Activated naive CD4-positive, alpha-beta T cell treated with anti-CD3 and anti-CD28 coated beads, Interleukin-2, amount 10 ng/mL, durations not matched to agents 7 days and 5 days (primary cell): ENCODE measurements at regions not wholly inside any gene's neighbourhood (a gene's known extent, or its start where the extent isn't known, plus 50 kb on each side); places are given as distances from the start of the nearest gene placed in this dataset.
"Not testable (repeated sequence)": the region's sequence is repeated elsewhere in the genome, so short reads cannot be mapped to it uniquely, and the experiment has no call there.

Experiments used
- CTCF ChIA-PET: fragments of 350-600 bp; sonication (Branson Sonifier 250); formaldehyde crosslinking; loops from one replicate; lab custom pipeline; 2021; ENCODE audit warnings: antibody characterized with exemption; lab: Charles Lee
- DNase-seq: peaks from one replicate; pipeline ENCODE4 v3.0.0-alpha.2; 2020
- H3K27ac Mint-ChIP-seq: one replicate; pipeline ENCODE4 v1.8.0; 2021; ENCODE audit warnings: mild to moderate bottlenecking, moderate library complexity, mixed read lengths
- H3K27me3 Mint-ChIP-seq: one replicate; pipeline ENCODE4 v1.8.0; 2021; ENCODE audit warnings: mild to moderate bottlenecking, mixed read lengths
- H3K36me3 Mint-ChIP-seq: one replicate; pipeline ENCODE4 v1.8.0; 2021; ENCODE audit warnings: mixed read lengths
- H3K4me1 Mint-ChIP-seq: one replicate; pipeline ENCODE4 v1.8.0; 2021; ENCODE audit warnings: mixed read lengths
- H3K4me3 Mint-ChIP-seq: one replicate; pipeline ENCODE4 v1.8.0; 2021; ENCODE audit warnings: mild to moderate bottlenecking, moderate library complexity, mixed read lengths
- H3K9me3 Mint-ChIP-seq: one replicate; pipeline ENCODE4 v1.8.0; 2021; ENCODE audit warnings: mixed read lengths

DNA sequence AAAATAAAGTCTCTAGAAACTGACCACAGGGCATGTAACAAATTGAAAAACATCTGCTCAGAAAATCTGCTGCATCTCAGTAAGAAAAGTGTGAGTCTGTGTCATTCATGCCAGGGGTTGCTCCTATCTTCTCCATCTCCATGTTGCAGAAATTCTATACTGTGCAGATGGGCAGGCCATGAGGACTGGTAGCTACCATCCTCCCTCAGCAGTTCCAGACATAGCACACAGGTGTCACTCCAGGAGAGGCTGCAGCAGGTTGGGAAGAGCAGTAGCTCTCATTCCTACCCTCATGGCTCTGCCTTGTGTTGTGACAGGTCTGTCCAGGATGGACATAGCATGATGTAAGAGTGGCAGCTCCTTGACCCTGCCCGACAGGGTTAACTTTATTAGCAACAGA, 173.4 kb downstream of the NDUFS4 start:
- CTCF ChIA-PET = no interaction called here
- Mint-ChIP-seq H3K9me3 (no peaks in the 10 kb centered on the region), H3K36me3 (no peaks in the 10 kb centered on the region), H3K4me1 (peaks cover 7% of the 10 kb centered on the region), H3K4me3 (no peak overlapping the region), H3K27me3 (no peaks in the 10 kb centered on the region), H3K27ac (no peak overlapping the region)
- no peak for DNase-seq

DNA sequence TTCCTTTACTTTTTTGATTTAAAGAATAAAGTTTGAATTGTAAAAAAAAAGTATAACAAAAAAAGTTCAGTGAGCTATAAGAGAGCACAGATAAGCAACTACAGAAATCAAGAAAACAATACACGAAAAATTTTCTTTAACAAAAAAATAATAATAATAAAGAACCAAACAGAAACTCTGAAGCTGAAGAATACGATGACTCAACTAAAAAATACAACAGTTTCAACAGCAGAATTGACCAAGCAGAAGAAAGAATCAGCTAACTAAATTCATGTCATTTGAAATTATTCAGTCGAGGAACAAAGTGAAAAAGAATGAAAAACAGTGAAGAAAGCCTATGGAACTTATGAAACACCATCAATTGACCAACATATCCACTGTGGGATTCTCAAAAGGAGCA, 177.7 kb downstream of the NDUFS4 start:
- Mint-ChIP-seq H3K27me3 (no peaks in the 10 kb centered on the region), H3K4me3 (no peak overlapping the region), H3K27ac (no peak overlapping the region), H3K9me3 (no peaks in the 10 kb centered on the region), H3K4me1 (no peaks in the 10 kb centered on the region), H3K36me3 (no peaks in the 10 kb centered on the region)
- DNase-seq = no peak
- CTCF ChIA-PET = no interaction called here

DNA sequence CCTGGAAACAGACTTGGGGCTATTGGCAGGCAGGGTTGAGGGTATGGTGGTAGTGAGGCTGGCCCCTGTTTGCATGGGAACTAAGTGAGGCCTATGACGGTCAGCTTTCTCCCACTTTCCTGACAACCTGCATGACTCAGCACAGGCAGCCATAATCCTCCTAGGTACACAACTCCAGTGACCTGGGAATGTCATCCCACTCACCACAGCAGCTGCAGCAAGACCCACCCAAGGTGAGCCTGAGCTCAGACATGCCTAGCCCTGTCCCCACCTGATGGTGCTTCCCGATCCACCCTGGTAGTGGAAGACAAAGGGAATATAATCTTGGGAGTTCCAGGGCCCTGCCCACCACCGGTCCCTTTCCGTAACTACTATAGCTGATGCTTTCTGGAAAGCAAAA, 178.7 kb downstream of the NDUFS4 start:
- DNase-seq = no peak
- no peaks in the 10 kb centered on the region for H3K27me3 Mint-ChIP-seq
- H3K4me3 Mint-ChIP-seq = no peak overlapping the region
- no peaks in the 10 kb centered on the region for H3K36me3 Mint-ChIP-seq
- no peaks in the 10 kb centered on the region for H3K9me3 Mint-ChIP-seq
- H3K27ac Mint-ChIP-seq = no peak overlapping the region
- H3K4me1 Mint-ChIP-seq = no peaks in the 10 kb centered on the region
- CTCF ChIA-PET = no interaction called here

DNA sequence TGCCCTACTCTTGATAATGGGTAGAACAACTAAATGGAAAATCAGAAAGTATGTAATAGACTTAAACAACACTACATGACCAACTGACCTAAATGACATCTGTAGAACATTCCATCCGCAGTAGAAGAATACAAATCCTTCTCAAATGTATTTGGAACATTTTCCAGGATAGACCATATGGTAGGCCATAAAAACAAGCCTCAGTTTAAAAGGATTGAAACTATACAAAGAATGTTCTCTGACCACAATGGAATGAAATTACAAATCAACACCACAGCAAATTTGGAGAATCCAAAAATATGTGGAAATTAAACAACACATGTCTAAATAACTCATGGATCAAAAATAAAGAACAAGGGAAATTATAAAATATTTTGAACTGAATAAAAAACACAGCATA, 189.2 kb downstream of the NDUFS4 start:
- peaks cover 21% of the 10 kb centered on the region for H3K9me3 Mint-ChIP-seq

DNA sequence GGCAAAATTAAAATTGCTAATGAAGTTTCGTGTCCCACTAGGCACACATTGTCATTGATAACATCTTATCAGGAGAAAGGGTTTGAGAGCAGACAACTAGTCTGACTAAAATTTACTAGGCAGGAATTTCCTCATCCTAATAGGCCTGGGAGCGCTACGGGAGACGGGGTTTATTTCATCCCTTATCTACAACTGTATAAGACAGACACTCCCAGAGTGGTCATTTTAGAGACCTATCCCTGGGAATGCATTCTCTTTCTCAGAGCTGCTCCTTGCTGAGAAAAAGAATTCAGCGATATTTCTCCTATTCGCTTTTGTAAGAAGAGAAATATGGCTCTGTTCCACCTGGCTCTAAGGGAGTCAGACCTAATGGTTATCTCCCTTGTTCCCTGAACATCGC, 191.8 kb downstream of the NDUFS4 start:
- H3K36me3 Mint-ChIP-seq, DNase-seq, H3K4me3 Mint-ChIP-seq, CTCF ChIA-PET, H3K27me3 Mint-ChIP-seq, H3K27ac Mint-ChIP-seq, H3K4me1 Mint-ChIP-seq: not testable (repeated sequence)
- H3K9me3 Mint-ChIP-seq = peaks cover 21% of the 10 kb centered on the region

More for the DNA sequence above, 189.2 kb downstream of the NDUFS4 start:
- H3K27ac Mint-ChIP-seq = no peak overlapping the region
- no peaks in the 10 kb centered on the region for H3K4me1 Mint-ChIP-seq
- H3K36me3 Mint-ChIP-seq = no peaks in the 10 kb centered on the region
- no peak for DNase-seq
- CTCF ChIA-PET = no interaction called here
- no peak overlapping the region for H3K4me3 Mint-ChIP-seq
- no peaks in the 10 kb centered on the region for H3K27me3 Mint-ChIP-seq

DNA sequence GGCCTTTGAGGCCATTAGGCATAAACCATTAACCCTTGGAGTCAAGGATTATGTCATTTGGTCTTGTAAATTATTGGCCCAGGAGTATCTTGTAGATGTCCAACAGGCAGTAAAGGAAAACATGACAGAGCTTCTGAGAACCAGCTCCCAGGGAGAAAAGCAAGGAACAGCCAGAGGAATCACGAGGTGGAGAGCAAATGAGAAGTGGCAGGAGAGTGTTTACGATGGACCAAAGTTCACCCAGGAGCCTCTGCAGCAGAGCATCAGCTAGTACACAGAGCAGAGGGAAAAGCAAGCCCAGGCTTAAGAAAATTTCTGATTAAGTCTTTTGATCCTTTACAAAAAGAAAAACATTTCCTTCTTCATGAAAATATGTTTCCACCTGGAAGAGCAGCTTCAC, 206.2 kb downstream of the NDUFS4 start:
- no peak overlapping the region for H3K4me3 Mint-ChIP-seq
- DNase-seq = no peak
- no peaks in the 10 kb centered on the region for H3K4me1 Mint-ChIP-seq
- CTCF ChIA-PET = no interaction called here
- H3K36me3 Mint-ChIP-seq = no peaks in the 10 kb centered on the region
- no peaks in the 10 kb centered on the region for H3K27me3 Mint-ChIP-seq
- H3K27ac Mint-ChIP-seq = no peak overlapping the region
- no peaks in the 10 kb centered on the region for H3K9me3 Mint-ChIP-seq

DNA sequence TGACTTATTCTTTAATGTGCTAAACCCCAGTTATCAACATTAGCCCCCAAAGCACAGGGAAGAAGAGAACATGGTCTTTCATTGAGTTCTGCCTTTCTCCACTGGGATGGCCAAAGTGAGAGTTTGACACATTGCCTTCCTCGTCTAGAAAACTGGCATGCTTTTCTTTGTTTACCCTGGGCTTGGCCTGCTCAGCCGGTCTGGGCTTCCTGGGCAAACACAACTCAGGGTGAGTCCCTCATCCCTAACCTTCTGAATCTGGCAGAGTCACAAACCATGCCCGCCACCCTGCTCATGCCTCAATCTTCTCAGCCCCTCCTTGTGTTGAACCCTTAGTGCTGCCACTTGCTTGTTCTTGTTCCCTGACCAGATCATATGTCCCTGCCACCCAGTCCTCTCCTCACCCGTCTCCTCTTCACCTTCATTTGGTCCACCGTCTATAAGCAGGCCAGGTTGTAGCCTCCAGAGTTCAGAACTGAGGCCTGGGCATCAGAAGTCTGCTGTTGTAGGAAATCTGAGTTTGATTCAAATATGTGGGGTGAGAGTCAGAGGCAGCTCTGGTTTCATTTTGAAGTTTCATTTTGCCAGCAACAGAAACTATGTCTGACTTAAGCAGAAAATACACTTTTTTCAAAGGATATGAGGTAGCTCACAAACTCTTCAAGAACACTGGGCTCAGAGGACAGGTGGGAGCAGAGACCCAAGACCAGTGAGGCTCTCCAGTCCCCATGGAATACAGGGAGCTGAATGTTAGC, 217.6 kb downstream of the NDUFS4 start:
- peaks cover 22% of the 10 kb centered on the region for H3K4me1 Mint-ChIP-seq
- no peaks in the 10 kb centered on the region for H3K36me3 Mint-ChIP-seq
- CTCF ChIA-PET = no interaction called here
- no peak overlapping the region for H3K4me3 Mint-ChIP-seq
- no peak for DNase-seq
- H3K27me3 Mint-ChIP-seq = no peaks in the 10 kb centered on the region
- H3K27ac Mint-ChIP-seq = no peak overlapping the region
- no peaks in the 10 kb centered on the region for H3K9me3 Mint-ChIP-seq

DNA sequence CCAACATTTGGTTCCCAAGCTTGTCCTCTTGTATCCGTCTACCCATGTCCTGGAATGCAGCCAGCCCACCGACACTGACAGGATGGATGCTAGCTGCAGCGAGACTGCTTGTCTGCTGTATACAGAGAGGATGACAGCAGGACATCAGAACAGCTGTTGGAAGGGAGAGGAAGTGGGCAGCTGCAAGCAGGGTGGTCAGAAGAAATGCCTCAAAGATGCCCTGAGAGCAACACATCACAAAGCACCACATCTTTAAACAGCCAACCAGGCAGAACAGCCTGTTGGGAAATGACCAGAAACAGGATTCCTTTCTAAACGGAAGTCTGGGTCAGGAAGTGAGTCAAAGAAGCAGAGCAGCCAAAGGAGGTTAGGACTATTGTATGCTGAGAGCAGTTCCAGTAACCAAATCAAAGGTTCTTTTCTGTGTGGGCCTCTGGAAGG, 219.1 kb downstream of the NDUFS4 start:
- Mint-ChIP-seq H3K4me3 (no peak overlapping the region), H3K27ac (no peak overlapping the region), H3K36me3 (no peaks in the 10 kb centered on the region), H3K27me3 (peaks cover 6% of the 10 kb centered on the region), H3K4me1 (peaks cover 22% of the 10 kb centered on the region), H3K9me3 (no peaks in the 10 kb centered on the region)
- no peak for DNase-seq
- CTCF ChIA-PET = no interaction called here

DNA sequence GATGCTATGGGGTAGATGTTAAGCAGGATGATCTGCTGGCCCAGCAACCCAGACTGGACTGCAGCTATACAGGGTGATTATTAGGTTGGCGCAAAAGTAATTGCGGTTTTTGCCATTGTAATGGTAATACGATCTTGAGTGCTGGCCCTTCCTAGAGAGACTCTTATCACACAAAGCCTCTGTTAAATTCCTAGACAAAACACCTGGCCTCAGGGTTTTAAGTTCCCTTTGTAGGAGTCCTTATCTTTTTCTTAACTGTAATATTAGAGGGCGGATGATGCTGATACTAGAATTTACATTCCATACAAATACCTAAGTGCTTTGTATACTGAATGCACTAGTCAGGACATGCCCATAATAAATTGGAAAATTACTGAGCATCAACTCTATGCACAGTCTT, 222.2 kb downstream of the NDUFS4 start:
- Mint-ChIP-seq H3K27me3 (peaks cover 7% of the 10 kb centered on the region), H3K27ac (no peak overlapping the region), H3K36me3 (no peaks in the 10 kb centered on the region), H3K4me3 (no peak overlapping the region), H3K4me1 (peaks cover 22% of the 10 kb centered on the region), H3K9me3 (no peaks in the 10 kb centered on the region)
- CTCF ChIA-PET = no interaction called here
- no peak for DNase-seq

DNA sequence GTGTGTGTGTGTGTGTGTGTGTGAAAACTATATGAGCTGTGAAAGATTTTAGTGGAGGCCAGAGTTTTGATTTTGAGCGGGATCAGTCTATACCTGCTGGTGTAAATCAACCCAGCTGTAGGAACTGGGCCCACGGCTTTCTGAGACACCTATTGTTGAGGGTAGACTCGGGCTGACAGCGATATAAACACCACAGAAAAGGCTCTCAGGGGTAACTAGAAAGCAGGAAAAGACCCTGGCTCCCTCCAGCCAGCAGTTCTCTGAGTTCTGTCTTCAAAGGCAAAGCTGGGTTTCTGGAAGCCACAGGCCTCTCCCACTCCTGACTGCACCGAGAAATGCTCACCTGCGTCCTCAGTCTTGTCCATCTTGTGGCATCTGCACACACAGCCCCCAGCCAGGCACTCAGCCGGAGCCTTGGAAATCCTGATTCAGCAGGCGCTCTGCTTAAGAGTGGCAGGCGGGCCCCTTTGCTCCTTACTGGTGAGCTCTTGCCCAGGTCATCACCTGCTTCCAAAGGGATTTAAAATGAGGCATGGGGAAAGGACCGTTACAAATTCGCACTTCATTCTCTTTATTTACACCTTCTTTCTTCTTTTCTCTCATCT, 223.3 kb downstream of the NDUFS4 start:
- CTCF ChIA-PET = interaction anchor here (0.8 kb wide), 1 partner anchor 451 kb away, joined by 3 read pairs; no protein-coding TSS in a partner anchor
- H3K36me3 Mint-ChIP-seq = no peaks in the 10 kb centered on the region
- no peak overlapping the region for H3K27ac Mint-ChIP-seq
- peaks cover 2% of the 10 kb centered on the region for H3K9me3 Mint-ChIP-seq
- H3K27me3 Mint-ChIP-seq = peaks cover 7% of the 10 kb centered on the region
- H3K4me3 Mint-ChIP-seq = no peak overlapping the region
- peaks cover 14% of the 10 kb centered on the region for H3K4me1 Mint-ChIP-seq
- DNase-seq = no peak

DNA sequence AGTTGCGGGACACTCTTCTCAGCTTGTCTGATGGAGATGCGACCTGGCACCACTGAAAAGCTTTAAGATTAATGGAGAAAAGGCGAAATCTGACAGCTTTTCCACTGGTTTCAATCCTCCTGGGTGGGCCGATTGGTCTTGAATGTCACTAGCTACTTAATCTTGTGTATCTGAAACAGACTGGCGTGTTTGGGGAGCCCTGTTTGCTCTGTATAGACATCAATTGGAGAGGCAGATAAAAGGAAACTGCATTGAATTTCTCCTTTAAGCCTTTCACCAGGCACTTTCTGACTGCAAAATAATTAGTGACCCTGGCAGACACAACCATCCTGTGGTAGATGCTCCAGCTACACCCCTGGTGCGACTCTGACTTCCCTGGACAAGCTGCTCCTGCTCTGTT, 224.2 kb downstream of the NDUFS4 start:
- no peaks in the 10 kb centered on the region for H3K36me3 Mint-ChIP-seq
- no peak overlapping the region for H3K4me3 Mint-ChIP-seq
- CTCF ChIA-PET = interaction anchor here (0.8 kb wide), 1 partner anchor 450 kb away, joined by 3 read pairs; no protein-coding TSS in a partner anchor
- no peak for DNase-seq
- peaks cover 8% of the 10 kb centered on the region for H3K4me1 Mint-ChIP-seq
- H3K9me3 Mint-ChIP-seq = peaks cover 2% of the 10 kb centered on the region
- no peak overlapping the region for H3K27ac Mint-ChIP-seq
- peaks cover 7% of the 10 kb centered on the region for H3K27me3 Mint-ChIP-seq

DNA sequence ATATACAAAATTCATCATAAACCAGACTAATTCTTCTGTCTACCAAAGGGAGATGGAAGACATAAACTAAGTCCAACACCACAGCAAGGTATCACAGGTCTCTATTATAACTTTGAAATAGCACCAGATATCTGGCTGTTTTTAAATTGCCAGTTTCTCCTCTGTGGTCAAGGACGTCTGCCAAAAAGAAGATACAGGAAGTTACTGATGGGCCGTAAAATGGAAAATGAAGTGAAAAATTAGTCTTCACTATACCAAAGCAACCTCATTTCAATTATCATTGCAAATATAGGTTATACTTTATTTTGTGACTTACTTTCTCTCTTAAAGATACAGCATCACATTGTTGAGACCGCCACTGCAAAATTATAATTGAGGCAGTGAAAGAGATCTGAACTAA, 225.5 kb downstream of the NDUFS4 start:
- no peak overlapping the region for H3K4me3 Mint-ChIP-seq
- CTCF ChIA-PET = no interaction called here
- no peaks in the 10 kb centered on the region for H3K36me3 Mint-ChIP-seq
- no peaks in the 10 kb centered on the region for H3K4me1 Mint-ChIP-seq
- no peak overlapping the region for H3K27ac Mint-ChIP-seq
- H3K27me3 Mint-ChIP-seq = peaks cover 7% of the 10 kb centered on the region
- H3K9me3 Mint-ChIP-seq = peaks cover 2% of the 10 kb centered on the region
- no peak for DNase-seq

DNA sequence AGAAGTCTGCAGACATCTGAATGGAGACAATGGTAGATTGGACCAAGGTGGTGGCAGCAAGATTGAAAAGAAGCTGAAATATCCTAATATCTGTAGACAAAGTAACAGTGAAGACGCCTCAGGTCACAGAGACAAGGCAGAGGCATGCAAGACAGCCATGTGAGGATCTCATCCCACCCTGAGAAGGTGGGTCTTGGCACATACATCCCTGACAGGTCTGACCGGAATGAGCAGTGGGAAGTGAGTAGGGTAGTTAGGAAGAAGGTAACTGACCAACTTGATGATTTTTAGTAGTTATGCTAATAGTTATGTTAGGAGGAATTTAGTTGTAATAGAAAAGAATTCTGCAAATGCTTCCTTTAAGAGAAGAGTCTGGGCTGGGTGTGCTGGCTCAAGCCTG, 229.6 kb downstream of the NDUFS4 start:
- Mint-ChIP-seq H3K9me3 (peaks cover 2% of the 10 kb centered on the region), H3K27ac (no peak overlapping the region), H3K36me3 (no peaks in the 10 kb centered on the region), H3K4me1 (no peaks in the 10 kb centered on the region), H3K27me3 (no peaks in the 10 kb centered on the region), H3K4me3 (no peak overlapping the region)
- CTCF ChIA-PET = no interaction called here
- no peak for DNase-seq

DNA sequence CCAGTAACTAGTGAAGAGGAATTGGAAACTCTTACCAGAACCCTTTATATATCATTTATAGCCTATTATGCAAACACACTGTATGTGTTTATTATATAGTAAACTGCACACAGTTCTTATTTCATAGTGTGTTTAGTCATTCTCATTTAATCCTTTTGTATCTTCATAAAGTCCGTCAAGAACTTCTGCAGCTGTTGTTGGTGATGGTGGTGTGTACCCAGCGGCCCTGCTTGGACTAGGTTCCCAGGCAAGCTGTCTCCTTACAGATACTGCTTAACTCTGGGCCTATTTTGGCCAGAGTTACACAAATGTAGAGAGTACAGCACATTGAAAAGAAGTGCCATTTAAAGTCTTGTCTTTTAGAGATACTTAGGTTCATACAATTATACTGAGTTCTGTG, 231.9 kb downstream of the NDUFS4 start:
- no peak for DNase-seq
- Mint-ChIP-seq H3K9me3 (peaks cover 2% of the 10 kb centered on the region), H3K27me3 (no peaks in the 10 kb centered on the region), H3K27ac (no peak overlapping the region), H3K36me3 (no peaks in the 10 kb centered on the region), H3K4me1 (no peaks in the 10 kb centered on the region), H3K4me3 (no peak overlapping the region)
- CTCF ChIA-PET = no interaction called here

DNA sequence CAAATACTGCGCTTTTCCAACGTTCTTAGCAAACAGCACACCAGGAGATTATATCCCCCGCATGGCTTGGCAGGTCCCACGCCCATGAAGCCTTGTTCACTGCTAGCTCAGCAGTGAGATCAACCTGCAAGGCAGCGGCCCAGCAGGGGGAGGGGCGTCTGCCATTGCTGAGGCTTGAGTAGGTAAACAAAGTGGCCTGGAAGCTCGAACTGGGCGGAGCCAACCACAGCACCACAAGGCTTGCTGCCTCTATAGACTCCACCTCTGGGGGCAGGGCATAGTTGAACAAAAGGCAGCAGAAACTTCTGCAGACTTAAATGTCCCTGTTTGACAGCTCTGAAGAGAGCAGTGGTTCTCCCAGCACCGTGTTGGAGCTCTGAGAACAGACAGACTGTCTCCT, 239.2 kb downstream of the NDUFS4 start:
- H3K4me1 Mint-ChIP-seq, DNase-seq, H3K27ac Mint-ChIP-seq, CTCF ChIA-PET, H3K4me3 Mint-ChIP-seq, H3K36me3 Mint-ChIP-seq, H3K27me3 Mint-ChIP-seq, H3K9me3 Mint-ChIP-seq: not testable (repeated sequence)
